Hepatocyte (in vitro differentiated cells): ENCODE measurements at regions not wholly inside any gene's neighbourhood (a gene's known extent, or its start where the extent isn't known, plus 50 kb on each side); places are given as distances from the start of the nearest gene placed in this dataset.

Experiments
- EZH2 ChIP-seq: fragments of 200-600 bp; sonication (generic); IDR thresholded peaks from 2 replicates; pipeline ENCODE4 v1.6.1; 2016; ENCODE audit warnings: antibody characterized with exemption, mild to moderate bottlenecking, borderline replicate concordance
- TF ChIP-seq, protein P1 (sequence below): fragments of 200-600 bp; sonication (generic); IDR thresholded peaks from 2 replicates; pipeline ENCODE4 v1.5.1; 2016; ENCODE audit warnings: antibody characterized with exemption, mild to moderate bottlenecking; ENCODE audit not compliant: poor library complexity

DNA sequence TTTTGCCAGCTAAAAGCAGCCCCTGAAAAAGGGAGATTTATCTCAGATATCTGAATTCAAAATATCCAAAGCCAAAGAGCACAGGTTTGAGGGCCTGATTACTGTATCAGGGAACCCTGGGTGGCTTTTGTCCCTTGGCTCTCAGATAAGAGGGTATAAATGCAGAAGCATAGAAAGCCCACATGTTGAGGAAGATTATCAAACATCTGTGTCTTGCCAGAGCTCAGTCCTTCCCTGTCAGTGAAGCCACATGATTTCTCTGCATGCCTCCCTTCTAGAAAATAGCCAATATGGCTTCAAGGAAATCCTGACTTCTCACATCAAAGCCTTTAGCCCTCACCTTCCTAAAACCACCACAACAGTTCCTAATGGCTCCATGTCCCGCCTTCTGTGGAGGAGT, 408.0 kb upstream of the DMAC1 start:
- TF ChIP-seq, protein P1, sequence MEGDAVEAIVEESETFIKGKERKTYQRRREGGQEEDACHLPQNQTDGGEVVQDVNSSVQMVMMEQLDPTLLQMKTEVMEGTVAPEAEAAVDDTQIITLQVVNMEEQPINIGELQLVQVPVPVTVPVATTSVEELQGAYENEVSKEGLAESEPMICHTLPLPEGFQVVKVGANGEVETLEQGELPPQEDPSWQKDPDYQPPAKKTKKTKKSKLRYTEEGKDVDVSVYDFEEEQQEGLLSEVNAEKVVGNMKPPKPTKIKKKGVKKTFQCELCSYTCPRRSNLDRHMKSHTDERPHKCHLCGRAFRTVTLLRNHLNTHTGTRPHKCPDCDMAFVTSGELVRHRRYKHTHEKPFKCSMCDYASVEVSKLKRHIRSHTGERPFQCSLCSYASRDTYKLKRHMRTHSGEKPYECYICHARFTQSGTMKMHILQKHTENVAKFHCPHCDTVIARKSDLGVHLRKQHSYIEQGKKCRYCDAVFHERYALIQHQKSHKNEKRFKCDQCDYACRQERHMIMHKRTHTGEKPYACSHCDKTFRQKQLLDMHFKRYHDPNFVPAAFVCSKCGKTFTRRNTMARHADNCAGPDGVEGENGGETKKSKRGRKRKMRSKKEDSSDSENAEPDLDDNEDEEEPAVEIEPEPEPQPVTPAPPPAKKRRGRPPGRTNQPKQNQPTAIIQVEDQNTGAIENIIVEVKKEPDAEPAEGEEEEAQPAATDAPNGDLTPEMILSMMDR, result no peak
- no peak for TF ChIP-seq EZH2
